ENCODE measurements at regions not wholly inside any gene's neighbourhood (a gene's known extent, or its start where the extent isn't known, plus 50 kb on each side); places are given as distances from the start of the nearest gene placed in this dataset.
"Not testable (repeated sequence)": the region's sequence is repeated elsewhere in the genome, so short reads cannot be mapped to it uniquely, and the experiment has no call there.

- H3K27me3 ChIP-seq (replicated peaks; ENCODE audit: control insufficient read depth, insufficient read depth, low read length), result no peaks in the 10 kb centered on the region
- TF ChIP-seq CTCF (IDR thresholded peaks at IDR 0.05; ENCODE audit: insufficient read depth in 1 of 2, low read depth in 1 of 2, low read length in 1 of 2, severe bottlenecking in 1 of 2, unreplicated experiment in 1 of 2), result no peak
- peaks cover 9% of the 10 kb centered on the region for H3K9me3 Mint-ChIP-seq (ENCODE audit: unreplicated experiment)
- H3K36me3 ChIP-seq (ENCODE audit: control insufficient read depth, insufficient read depth, low read length), result no peaks in the 10 kb centered on the region
- no peak overlapping the region for H3K4me3 Mint-ChIP-seq (ENCODE audit: unreplicated experiment)
- no peaks in the 10 kb centered on the region for H3K4me1 Mint-ChIP-seq (ENCODE audit: low read depth, unreplicated experiment)
- no peaks in the 10 kb centered on the region for H3K36me3 Mint-ChIP-seq (ENCODE audit: insufficient read depth, unreplicated experiment)
- H3K27me3 Mint-ChIP-seq (ENCODE audit: insufficient read depth, unreplicated experiment), result no peaks in the 10 kb centered on the region
- DNase-seq, result no peak
- H3K4me1 ChIP-seq, result no peaks in the 10 kb centered on the region
- H3K27ac Mint-ChIP-seq (ENCODE audit: unreplicated experiment), result no peak overlapping the region
- ChIA-PET POLR2A (no interaction called here), CTCF (no interaction called here)
- intact Hi-C loops (cut with micrococcal nuclease; ENCODE audit: unreplicated experiment), result no loop called here
- H3K9me3 ChIP-seq, result no peaks in the 10 kb centered on the region
- no TSS peak for BruUV-seq (replicated peaks)
- H3K4me3 ChIP-seq (ENCODE audit: low read depth, low read length), result no peak overlapping the region
Measured at GRCh38 chr1:194060481-194060880, 874.1 kb upstream of the B3GALT2 start.

GRCh38 chr1:194058268-194058667 is 871.9 kb upstream of the B3GALT2 start:
- not testable (repeated sequence) for H3K4me3 Mint-ChIP-seq (ENCODE audit: unreplicated experiment)

GRCh38 chr1:194056169-194056568 is 869.8 kb upstream of the B3GALT2 start:
- no TSS peak for BruUV-seq (replicated peaks)
- H3K27me3 ChIP-seq (replicated peaks; ENCODE audit: control insufficient read depth, insufficient read depth, low read length), result no peaks in the 10 kb centered on the region
- peaks cover 6% of the 10 kb centered on the region for H3K4me1 Mint-ChIP-seq (ENCODE audit: low read depth, unreplicated experiment)
- H3K9me3 Mint-ChIP-seq (ENCODE audit: unreplicated experiment), result peaks cover 9% of the 10 kb centered on the region
- H3K36me3 Mint-ChIP-seq (ENCODE audit: insufficient read depth, unreplicated experiment), result no peaks in the 10 kb centered on the region
- no peak overlapping the region for H3K4me3 ChIP-seq (ENCODE audit: low read depth, low read length)
- no peak for DNase-seq
- TF ChIP-seq CTCF (IDR thresholded peaks at IDR 0.05; ENCODE audit: insufficient read depth in 1 of 2, low read depth in 1 of 2, low read length in 1 of 2, severe bottlenecking in 1 of 2, unreplicated experiment in 1 of 2), result no peak
- ChIA-PET POLR2A (no interaction called here), CTCF (no interaction called here)
- H3K4me3 Mint-ChIP-seq (ENCODE audit: unreplicated experiment), result no peak overlapping the region
- intact Hi-C loops (cut with micrococcal nuclease; ENCODE audit: unreplicated experiment), result no loop called here
- no peak overlapping the region for H3K27ac Mint-ChIP-seq (ENCODE audit: unreplicated experiment)
- no peaks in the 10 kb centered on the region for H3K36me3 ChIP-seq (ENCODE audit: control insufficient read depth, insufficient read depth, low read length)
- no peaks in the 10 kb centered on the region for H3K27me3 Mint-ChIP-seq (ENCODE audit: insufficient read depth, unreplicated experiment)
- H3K4me1 ChIP-seq, result 0 out of 2 replicates have a peak, but pooled peaks cover 3% of the 10 kb centered on the region
- no peaks in the 10 kb centered on the region for H3K9me3 ChIP-seq

More at GRCh38 chr1:194058268-194058667, 871.9 kb upstream of the B3GALT2 start:
- POLR2A ChIA-PET; DNase-seq; H3K9me3 Mint-ChIP-seq (ENCODE audit: unreplicated experiment); CTCF ChIA-PET; H3K27me3 ChIP-seq (replicated peaks; ENCODE audit: control insufficient read depth, insufficient read depth, low read length); H3K36me3 ChIP-seq (ENCODE audit: control insufficient read depth, insufficient read depth, low read length); H3K36me3 Mint-ChIP-seq (ENCODE audit: insufficient read depth, unreplicated experiment); H3K9me3 ChIP-seq; BruUV-seq (replicated peaks); intact Hi-C loops (cut with micrococcal nuclease; ENCODE audit: unreplicated experiment); H3K4me1 ChIP-seq; H3K4me1 Mint-ChIP-seq (ENCODE audit: low read depth, unreplicated experiment); H3K4me3 ChIP-seq (ENCODE audit: low read depth, low read length); H3K27ac Mint-ChIP-seq (ENCODE audit: unreplicated experiment); H3K27me3 Mint-ChIP-seq (ENCODE audit: insufficient read depth, unreplicated experiment): not testable (repeated sequence)

- Histone ChIP-seq H3K4me3 (ENCODE audit: low read depth, low read length) (no peak overlapping the region), H3K9me3 (no peaks in the 10 kb centered on the region), H3K4me1 (0 out of 2 replicates have a peak, but pooled peaks cover 3% of the 10 kb centered on the region), H3K27me3 (replicated peaks; ENCODE audit: control insufficient read depth, insufficient read depth, low read length) (no peaks in the 10 kb centered on the region), H3K36me3 (ENCODE audit: control insufficient read depth, insufficient read depth, low read length) (no peaks in the 10 kb centered on the region)
- CTCF ChIA-PET, result no interaction called here
- Mint-ChIP-seq H3K27me3 (ENCODE audit: insufficient read depth, unreplicated experiment) (no peaks in the 10 kb centered on the region), H3K36me3 (ENCODE audit: insufficient read depth, unreplicated experiment) (no peaks in the 10 kb centered on the region), H3K9me3 (ENCODE audit: unreplicated experiment) (peaks cover 9% of the 10 kb centered on the region), H3K4me3 (ENCODE audit: unreplicated experiment) (no peak overlapping the region), H3K27ac (ENCODE audit: unreplicated experiment) (no peak overlapping the region), H3K4me1 (ENCODE audit: low read depth, unreplicated experiment) (peaks cover 6% of the 10 kb centered on the region)
- intact Hi-C loops (cut with micrococcal nuclease; ENCODE audit: unreplicated experiment), result no loop called here
- BruUV-seq (replicated peaks), result no TSS peak
- POLR2A ChIA-PET, result no interaction called here
- no peak for DNase-seq
- TF ChIP-seq CTCF (IDR thresholded peaks at IDR 0.05; ENCODE audit: insufficient read depth in 1 of 2, low read depth in 1 of 2, low read length in 1 of 2, severe bottlenecking in 1 of 2, unreplicated experiment in 1 of 2), result no peak
Measured at GRCh38 chr1:194055536-194055935, 869.1 kb upstream of the B3GALT2 start.
